NCI-H1930 (cell line): ENCODE measurements at regions not wholly inside any gene's neighbourhood (a gene's known extent, or its start where the extent isn't known, plus 50 kb on each side); places are given as distances from the start of the nearest gene placed in this dataset.

ENCODE experiments used
- DNase-seq, 2 experiments: peaks; one replicate each; lab custom pipeline; 2025; lab: John Stamatoyannopoulos, UW

DNA sequence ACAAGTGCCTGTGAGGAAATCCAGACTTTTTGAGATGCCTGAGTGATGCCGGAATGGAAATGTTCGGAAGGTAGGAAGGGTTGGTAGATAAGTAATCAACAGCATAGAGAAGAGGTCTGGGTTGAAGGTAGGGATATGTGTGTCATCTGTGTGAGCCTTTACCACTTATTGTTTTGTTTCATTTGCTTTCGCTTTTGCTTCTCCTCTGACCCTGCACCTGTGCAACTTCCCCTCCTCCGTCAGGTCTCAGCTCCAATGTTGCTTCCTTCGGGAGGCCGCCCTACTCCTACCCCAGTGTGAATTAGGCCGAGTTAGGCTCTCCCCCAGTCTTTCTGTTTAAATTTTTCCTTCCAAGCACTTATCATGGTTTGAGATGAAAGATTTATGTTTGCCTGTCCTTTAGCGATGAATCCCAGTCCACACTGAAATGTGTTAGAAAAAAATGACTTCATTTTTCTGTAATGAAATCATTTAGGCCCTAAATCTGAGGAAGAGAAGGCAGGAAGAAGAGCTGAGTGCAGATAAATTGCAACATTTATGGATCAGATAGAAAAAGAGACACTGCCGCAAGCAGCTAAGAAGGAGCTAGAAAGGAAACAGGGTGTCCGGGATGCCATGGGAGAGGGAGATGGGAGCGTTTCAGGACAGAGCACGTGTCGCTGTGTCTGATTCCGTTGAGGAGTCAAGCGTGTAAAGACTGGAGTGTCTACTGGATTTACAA, 139.6 kb upstream of the PELI1 start:
- DNase-seq, result no peak

DNA sequence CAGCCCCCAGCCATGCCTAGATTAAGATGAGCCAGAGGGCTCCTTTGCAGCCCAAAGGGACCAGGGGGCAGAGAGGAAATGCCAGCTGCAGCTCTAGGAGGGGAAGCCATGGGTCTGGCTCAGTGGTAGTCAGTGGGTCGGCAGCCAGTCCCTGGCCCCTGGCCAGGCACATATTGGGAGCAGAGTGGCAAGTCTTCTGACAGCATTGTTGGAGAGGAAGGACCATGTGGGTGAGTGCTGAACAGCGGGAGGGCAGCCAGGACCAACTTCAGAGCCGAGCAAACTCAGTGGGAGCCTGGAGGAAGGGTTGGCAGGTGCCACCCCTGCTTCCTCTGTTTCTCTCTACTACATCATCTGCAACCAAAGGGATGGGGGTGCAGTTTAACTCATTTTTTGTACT, 140.5 kb upstream of the PELI1 start:
- no peak for DNase-seq

DNA sequence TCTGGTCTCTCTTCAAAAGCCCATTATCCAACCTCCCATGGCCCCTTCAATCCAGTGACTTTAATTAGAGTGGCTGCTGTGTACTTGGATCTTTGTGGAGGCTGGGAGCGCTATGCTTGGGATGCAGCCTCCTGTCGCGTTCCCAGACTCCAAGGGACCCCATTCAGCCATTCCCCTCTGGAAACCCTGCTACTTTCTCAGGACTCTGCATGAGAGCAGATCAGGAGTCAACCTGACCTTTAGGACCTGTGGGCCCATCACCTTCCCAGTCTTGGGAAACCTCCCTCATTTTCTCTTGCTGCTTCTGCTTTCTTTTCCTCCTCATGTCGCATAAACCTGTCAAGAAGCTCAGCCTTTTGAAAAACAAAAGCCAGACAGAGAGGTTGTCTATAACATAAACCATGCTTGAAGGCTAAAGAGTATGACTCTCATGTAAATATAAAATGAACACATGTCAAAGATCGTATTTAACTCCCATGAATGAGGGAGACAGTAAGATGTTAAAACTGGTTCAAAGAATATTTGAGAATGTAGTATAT, 143.1 kb upstream of the PELI1 start:
- no peak for DNase-seq

- DNase-seq, result no peak
These were observed 144.3 kb upstream of the PELI1 start for GRCh38 chr2:64288321-64289193.

DNA sequence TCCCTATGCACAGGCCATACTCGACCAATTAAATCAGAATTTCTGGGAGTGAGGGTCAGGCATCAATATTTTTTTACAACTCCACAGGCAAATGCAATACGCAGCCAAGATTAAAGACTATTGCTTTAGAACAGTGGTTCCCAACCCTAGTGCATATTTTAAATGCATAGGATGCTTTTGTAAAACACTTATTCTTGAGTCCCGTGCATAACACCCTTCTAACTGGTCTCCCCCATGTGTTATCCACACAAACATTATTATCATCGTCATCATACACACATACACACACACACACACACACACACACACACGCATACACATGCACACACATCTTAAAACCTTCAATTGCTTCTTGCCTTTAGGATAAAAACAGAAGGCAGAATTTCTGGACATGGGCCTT, 145.0 kb upstream of the PELI1 start:
- no peak for DNase-seq

DNA sequence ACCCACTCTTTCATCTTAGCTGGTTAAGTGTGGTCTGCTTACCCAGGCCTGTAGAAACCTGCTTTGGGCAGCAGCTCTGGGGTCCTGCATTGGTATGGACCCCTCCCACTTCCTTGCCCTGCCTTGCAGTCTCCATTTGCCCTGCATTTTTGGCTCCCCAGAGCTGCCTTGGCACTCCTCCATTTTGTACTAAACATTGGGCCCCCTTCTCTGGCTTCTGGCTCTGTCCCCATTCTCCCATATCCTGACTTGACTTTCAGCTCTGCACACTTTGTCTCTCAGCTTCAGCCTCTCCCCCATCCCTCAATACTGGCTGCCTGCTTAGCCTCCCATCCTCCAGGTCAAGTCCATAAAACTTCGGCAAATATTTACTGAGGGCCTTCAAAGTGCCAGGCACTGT, 145.5 kb upstream of the PELI1 start:
- no peak for DNase-seq

GRCh38 chr2:64291181-64291580, 147.0 kb upstream of the PELI1 start:
- no peak for DNase-seq

GRCh38 chr2:64295326-64296139, 151.3 kb upstream of the PELI1 start:
- no peak for DNase-seq

- no peak for DNase-seq
These were observed 151.9 kb upstream of the PELI1 start for GRCh38 chr2:64296140-64296480.

DNA sequence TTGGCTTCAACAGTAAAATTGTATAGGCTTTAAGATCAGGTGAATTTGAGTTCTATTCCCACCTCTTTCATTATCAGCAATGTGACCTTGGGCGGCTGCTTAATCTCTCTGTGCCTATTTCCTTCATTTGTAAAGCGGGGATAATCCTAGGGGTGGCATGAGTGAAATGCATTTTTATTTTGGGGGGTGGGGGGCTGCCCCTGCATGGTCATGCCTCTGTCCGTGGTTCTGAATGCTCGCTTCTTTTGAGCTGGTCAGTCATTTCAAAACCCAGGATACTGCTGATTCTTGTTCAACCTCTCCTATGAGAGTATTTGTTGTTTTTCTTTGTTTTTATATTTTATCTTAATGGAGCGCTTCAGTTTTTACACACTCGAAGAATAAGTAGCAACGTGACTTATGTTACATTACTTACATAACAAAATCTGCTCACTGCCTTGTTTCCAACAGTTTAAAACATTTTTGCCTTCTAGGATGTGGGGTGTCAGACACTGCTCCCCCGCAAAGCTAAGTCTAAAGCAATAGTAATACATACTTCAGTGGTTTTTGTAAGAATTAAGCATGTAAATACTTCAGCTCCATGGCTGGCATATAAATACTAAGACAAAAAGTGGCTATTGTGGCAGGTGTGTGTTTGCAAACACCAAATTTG, 152.6 kb upstream of the PELI1 start:
- no peak for DNase-seq

DNA sequence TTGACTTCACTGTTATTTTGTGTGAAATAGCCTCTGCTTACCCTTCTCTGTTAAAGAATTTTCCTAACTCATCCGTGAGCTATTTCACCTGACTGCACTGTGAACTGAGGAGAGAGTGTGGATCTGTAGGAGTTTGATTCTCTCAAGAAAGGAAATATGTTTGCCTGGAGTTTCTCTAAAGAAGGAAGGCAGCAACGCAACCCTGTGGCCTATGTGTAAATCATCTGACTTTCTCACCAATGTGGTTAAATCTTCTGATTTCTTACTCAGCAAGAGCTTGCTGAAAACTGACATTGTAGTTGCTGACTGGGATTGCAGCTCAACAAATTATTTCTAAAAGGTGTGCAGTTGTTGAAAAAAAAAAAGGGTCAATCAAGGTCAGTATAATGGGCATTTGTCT, 153.9 kb upstream of the PELI1 start:
- DNase-seq, result no peak

DNA sequence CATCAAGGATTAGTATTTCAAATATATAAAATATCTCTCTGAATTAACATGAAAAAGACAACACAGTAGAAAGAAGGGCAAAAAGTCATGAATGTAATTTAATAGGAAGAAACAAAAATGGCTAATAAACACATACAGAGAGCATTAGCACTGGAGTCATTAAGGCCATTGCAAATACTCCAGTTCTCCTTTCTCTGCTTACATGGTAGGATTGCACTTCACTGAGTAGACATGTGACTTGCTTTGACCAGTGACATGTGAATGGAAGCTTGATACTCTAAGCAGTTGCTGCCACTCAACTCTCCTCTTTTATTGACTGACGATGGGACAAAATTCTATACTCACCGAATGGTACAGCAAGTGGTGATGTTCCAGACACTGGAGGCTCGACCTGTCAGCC, 153.9 kb upstream of the LGALSL start:
- DNase-seq, result no peak

DNA sequence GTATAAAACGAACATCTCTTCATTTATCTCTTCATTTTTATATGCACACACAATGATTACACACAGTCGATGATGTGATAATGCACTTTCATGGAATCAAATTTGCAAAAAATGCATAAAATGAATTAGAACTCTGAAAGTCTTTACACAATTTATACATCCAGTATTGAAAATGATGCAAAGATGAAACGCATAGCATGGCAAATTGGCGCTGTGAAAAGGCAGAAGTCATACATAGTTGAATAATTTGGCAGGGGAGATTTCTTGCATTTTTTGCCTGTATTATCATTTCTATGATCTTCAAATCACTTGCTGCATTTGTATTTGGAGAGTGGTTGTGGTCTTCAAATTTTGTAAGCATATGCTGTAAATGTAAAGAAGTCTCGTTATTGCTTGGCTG, 150.7 kb upstream of the LGALSL start:
- DNase-seq, result no peak

GRCh38 chr2:64307421-64307820, 146.5 kb upstream of the LGALSL start:
- no peak for DNase-seq

- no peak for DNase-seq
These were observed 142.6 kb upstream of the LGALSL start for GRCh38 chr2:64311191-64311910.

- no peak for DNase-seq
These were observed 141.9 kb upstream of the LGALSL start for GRCh38 chr2:64311948-64312621.

DNA sequence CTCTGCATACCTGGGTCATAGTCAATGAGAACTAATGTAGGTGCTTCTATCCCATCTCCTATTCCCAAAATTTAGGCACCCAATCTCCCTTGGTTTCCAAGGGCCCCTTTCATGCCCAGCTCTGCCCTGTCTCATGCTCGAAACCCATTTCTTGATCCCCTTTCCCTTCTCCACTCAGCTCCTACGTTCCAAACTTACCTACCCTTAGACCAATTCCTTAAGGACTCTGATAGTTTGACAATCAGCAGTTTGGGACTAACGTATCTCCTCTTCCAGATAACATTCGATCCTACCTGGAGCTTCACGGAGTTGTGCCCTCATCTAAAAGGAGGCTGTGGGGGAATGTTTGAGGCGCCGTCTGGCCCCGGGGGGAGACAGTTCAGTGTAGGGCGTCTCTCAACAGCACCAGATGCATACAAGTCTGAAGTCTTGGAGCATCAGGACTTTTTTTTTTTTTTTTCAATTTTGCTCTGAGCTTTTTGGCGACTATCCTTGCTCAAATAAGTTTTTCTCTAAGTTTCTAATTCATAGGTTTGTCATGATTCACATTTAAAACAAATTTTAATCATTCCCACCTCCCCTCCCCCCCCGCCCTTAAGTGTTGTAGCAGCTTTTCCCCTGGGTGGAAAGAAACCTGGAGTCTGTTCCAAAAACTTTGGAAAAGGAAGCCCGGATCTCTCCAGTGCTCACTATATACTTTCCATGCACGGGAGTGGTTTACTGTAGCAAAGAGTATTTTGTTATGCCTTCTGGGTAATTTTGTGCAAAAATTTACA, 141.2 kb upstream of the LGALSL start:
- no peak for DNase-seq

DNA sequence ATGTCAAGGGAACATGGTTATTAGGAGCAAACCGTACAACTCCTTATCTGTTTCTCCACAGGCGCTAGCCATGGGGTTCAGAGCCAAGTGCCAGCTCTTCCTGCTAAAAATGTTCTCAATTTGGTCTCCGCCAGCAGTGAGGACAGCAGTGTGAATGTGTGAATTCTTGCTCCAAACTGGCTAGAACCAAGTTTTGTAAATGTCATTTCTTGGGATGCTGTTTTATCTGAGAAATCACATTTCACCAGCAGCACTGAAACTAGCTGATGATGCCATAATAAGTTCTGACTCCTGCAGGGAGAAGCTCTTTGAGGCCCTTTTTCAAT, 140.6 kb upstream of the LGALSL start:
- no peak for DNase-seq

GRCh38 chr2:64315291-64315960, 138.5 kb upstream of the LGALSL start:
- no peak for DNase-seq
